HCT116 (cell line): ENCODE measurements at regions not wholly inside any gene's neighbourhood (a gene's known extent, or its start where the extent isn't known, plus 50 kb on each side); places are given as distances from the start of the nearest gene placed in this dataset.

Experiments
- ATAC-seq: fragments of 200-7000 bp; cut with Tn5 transposase; 2 replicates; pipeline ENCODE4 v1.9.1; 2020; ENCODE audit warnings: mild to moderate bottlenecking, moderate library complexity
- BruUV-seq: library from RNA; stranded (reverse); fragments of 400-500 nt; replicated peaks from 2 replicates; lab custom pipeline; 2021; lab: Mats Ljungman, UMichigan
- CTCF ChIA-PET: fragments of 300-600 bp; sonication (Branson Sonifier 250); formaldehyde crosslinking; loops from one replicate; lab custom pipeline; 2021; ENCODE audit warnings: antibody characterized with exemption; lab: Charles Lee
- POLR2A ChIA-PET: fragments of 300-600, 350-600 bp; sonication (Branson Sonifier 250); formaldehyde crosslinking; loops from one replicate; lab custom pipeline; 2021; ENCODE audit warnings: antibody characterized with exemption; lab: Charles Lee
- RAD21 ChIA-PET, 2 experiments: fragments of 300-600 bp; sonication (Branson Sonifier 250); formaldehyde crosslinking; loops; one replicate each; lab custom pipeline; 2023; ENCODE audit warnings: low total read pairs in 2 of 2; ENCODE audit not compliant: uncharacterized antibody in 2 of 2, unreplicated experiment in 2 of 2, low non-redundant PET in 1 of 2; lab: Charles Lee
- DNase-seq: peaks from one replicate; pipeline ENCODE4 v3.0.0-alpha.2; 2010; ENCODE audit warnings: low read depth, low spot score
- H2AFZ ChIP-seq: fragments of 200-600 bp; shearing (Covaris generic), sonication (generic); 2 replicates; pipeline ENCODE4 v1.6.1; 2017; ENCODE audit warnings: low read depth, mixed run types, mixed read lengths, antibody characterized with exemption, low read length; ENCODE audit not compliant: poor library complexity, severe bottlenecking
- H3K27ac ChIP-seq: 2 replicates; pipeline ENCODE4 v1.5.1; 2012; ENCODE audit warnings: low read depth, low read length
- H3K27me3 ChIP-seq: fragments of 200-600 bp; sonication (generic); 2 replicates; pipeline ENCODE4 v1.6.1; 2016; ENCODE audit warnings: mixed run types, low read length, mixed read lengths; ENCODE audit not compliant: insufficient read depth
- H3K36me3 ChIP-seq, 2 experiments: fragments of 200-500 bp in 1 of 2; fragments of 200-600 bp in 1 of 2; sonication (Bioruptor generic) in 1 of 2; sonication (generic) in 1 of 2; 2 replicates each; pipeline versions ENCODE4 v1.5.1 to v1.6.1; 2014 to 2016; ENCODE audit warnings: low read length in 2 of 2, inconsistent platforms in 1 of 2, mixed read lengths in 1 of 2, mixed run types in 1 of 2; ENCODE audit not compliant: insufficient read depth in 2 of 2, control insufficient read depth in 1 of 2
- H3K4me1 ChIP-seq, 2 experiments: fragments of 200-600 bp in 1 of 2; sonication (generic) in 1 of 2; 2 replicates each; pipeline versions ENCODE4 v1.5.1 to v1.6.1; 2012 to 2017; ENCODE audit warnings: low read length in 2 of 2, inconsistent platforms in 1 of 2, mild to moderate bottlenecking in 1 of 2, mixed read lengths in 1 of 2, mixed run types in 1 of 2, moderate library complexity in 1 of 2; ENCODE audit not compliant: insufficient read depth in 2 of 2, control insufficient read depth in 1 of 2
- H3K4me2 ChIP-seq: fragments of 200-600 bp; sonication (generic); 2 replicates; pipeline ENCODE4 v1.6.1; 2017; ENCODE audit warnings: mixed run types, low read length, mixed read lengths
- H3K4me3 ChIP-seq, 2 experiments: fragments of 200-600 bp in 1 of 2; sonication (generic) in 1 of 2; replicated peaks in 1 of 2; 2 replicates each; pipeline ENCODE4 v1.5.1; 2011 to 2016; ENCODE audit warnings: low read length in 2 of 2, control low read depth in 1 of 2, low read depth in 1 of 2, mild to moderate bottlenecking in 1 of 2, mixed read lengths in 1 of 2, mixed run types in 1 of 2
- H3K79me2 ChIP-seq: fragments of 200-600 bp; sonication (generic); 2 replicates; pipeline ENCODE4 v1.6.1; 2017; ENCODE audit warnings: mild to moderate bottlenecking, mixed run types, low read length, moderate library complexity, mixed read lengths; ENCODE audit not compliant: insufficient read depth
- H3K9ac ChIP-seq: fragments of 200-600 bp; sonication (generic); 2 replicates; pipeline ENCODE4 v1.6.1; 2016; ENCODE audit warnings: low read length, mixed read lengths
- H3K9me2 ChIP-seq: fragments of 200-600 bp; sonication (generic), shearing (Covaris generic); 2 replicates; pipeline ENCODE4 v1.6.1; 2017; ENCODE audit warnings: mixed run types, mild to moderate bottlenecking, moderate library complexity; ENCODE audit not compliant: insufficient read depth
- H3K9me3 ChIP-seq, 2 experiments: fragments of 200-500 bp in 1 of 2; fragments of 200-600 bp in 1 of 2; sonication (Bioruptor generic) in 1 of 2; sonication (generic) in 1 of 2; 2 replicates each; pipeline ENCODE4 v1.6.1; 2014 to 2017; ENCODE audit warnings: low read length in 2 of 2, mixed read lengths in 2 of 2, inconsistent platforms in 1 of 2, low read depth in 1 of 2, mild to moderate bottlenecking in 1 of 2, mixed run types in 1 of 2, moderate library complexity in 1 of 2; ENCODE audit not compliant: control insufficient read depth in 1 of 2, insufficient read depth in 1 of 2
- H4K20me1 ChIP-seq: fragments of 200-600 bp; sonication (generic), shearing (Covaris generic); 2 replicates; pipeline ENCODE4 v1.6.1; 2017; ENCODE audit warnings: mixed run types, mild to moderate bottlenecking, moderate library complexity; ENCODE audit not compliant: insufficient read depth
- JUND ChIP-seq: IDR thresholded peaks from 2 replicates; pipeline ENCODE4 v1.6.1; 2012
- POLR2A ChIP-seq: IDR thresholded peaks from 2 replicates; pipeline ENCODE4 v1.7.0; 2011; ENCODE audit warnings: borderline replicate concordance; ENCODE audit not compliant: insufficient read depth, insufficient read length; ENCODE audit errors: extremely low read depth
- SRF ChIP-seq: IDR thresholded peaks from 2 replicates; pipeline ENCODE4 v1.6.1; 2012; ENCODE audit warnings: low read depth
- TCF7L2 ChIP-seq: IDR thresholded peaks from 2 replicates; pipeline ENCODE4 v1.7.0; 2011; ENCODE audit warnings: borderline replicate concordance, inconsistent platforms; ENCODE audit not compliant: insufficient read depth, insufficient read length; ENCODE audit errors: extremely low read depth
- ZNF274 ChIP-seq: fragments of 200-500 bp; sonication (Bioruptor generic); IDR thresholded peaks from 2 replicates; pipeline ENCODE4 v1.6.1; 2014; ENCODE audit warnings: mild to moderate bottlenecking, low read depth, low read length, inconsistent platforms
- intact Hi-C: fragments of 100-400 bp; cut with micrococcal nuclease; formaldehyde crosslinking; loops from 2 replicates; pipeline ENCODE4 v1.10.0; 2022

- Histone ChIP-seq H3K9me3 (peaks cover 0 to 9% of the 10 kb centered on the region in 2 experiments; a peak in 2 of 4 replicates), H4K20me1 (no peaks in the 10 kb centered on the region), H3K36me3 (no peaks in the 10 kb centered on the region), H3K9me2 (no peaks in the 10 kb centered on the region), H3K79me2 (no peaks in the 10 kb centered on the region), H2AFZ (no peak overlapping the region), H3K4me3 (no peak overlapping the region), H3K27me3 (no peaks in the 10 kb centered on the region), H3K27ac (no peak overlapping the region), H3K4me1 (no peaks in the 10 kb centered on the region), H3K4me2 (no peak overlapping the region), H3K9ac (no peak overlapping the region)
- DNase-seq: no peak
- ChIA-PET CTCF (no interaction called here), RAD21 (no interaction called here), POLR2A (no interaction called here)
- intact Hi-C loops: no loop called here
- no peak for ATAC-seq
- TF ChIP-seq JUND (no peak), POLR2A (no peak), ZNF274 (no peak), TCF7L2 (no peak), SRF (no peak)
- no TSS peak for BruUV-seq
These were observed 52.6 kb upstream of the PPARGC1A start for GRCh38 chr4:23942471-23942870.
